ENCODE measurements at regions not wholly inside any gene's neighbourhood (a gene's known extent, or its start where the extent isn't known, plus 50 kb on each side); places are given as distances from the start of the nearest gene placed in this dataset.

GRCh38 chr6:98254624-98255023 lies 579.8 kb upstream of the POU3F2 start:
- no peak for TF ChIP-seq CTCF (conservative IDR thresholded peaks at IDR 0.05; ENCODE audit: low read depth, low read length)
- TF ChIP-seq EZH2 (IDR thresholded peaks at IDR 0.05; ENCODE audit: borderline replicate concordance, low read depth, low read length, poor library complexity, severe bottlenecking), result no peak
